GM23338 (cell line): ENCODE measurements at regions not wholly inside any gene's neighbourhood (a gene's known extent, or its start where the extent isn't known, plus 50 kb on each side); places are given as distances from the start of the nearest gene placed in this dataset.

Experiments
- ATAC-seq: fragments of 200-7000 bp; cut with Tn5 transposase; 3 replicates; pipeline ENCODE4 v1.9.1; 2020
- DNase-seq: peaks from one replicate; pipeline ENCODE4 v3.0.0-alpha.2; 2015; ENCODE audit warnings: low spot score
- H2AFZ ChIP-seq: fragments of 200-600 bp; sonication (generic); 2 replicates; pipeline ENCODE4 v1.8.0; 2016; ENCODE audit warnings: antibody characterized with exemption, mild to moderate bottlenecking, moderate library complexity
- H3F3A ChIP-seq: fragments of 200-600 bp; sonication (generic); replicated peaks from 2 replicates; pipeline ENCODE4 v1.8.0; 2017; ENCODE audit warnings: antibody characterized with exemption, mixed run types, low read depth
- H3K27ac ChIP-seq: fragments of 200-600 bp; sonication (generic); 2 replicates; pipeline ENCODE4 v1.6.1; 2016; ENCODE audit warnings: low read depth
- H3K27me3 ChIP-seq: fragments of 200-600 bp; sonication (generic); 2 replicates; pipeline ENCODE4 v1.8.0; 2016; ENCODE audit warnings: mild to moderate bottlenecking, mixed run types, moderate library complexity; ENCODE audit not compliant: insufficient read depth
- H3K36me3 ChIP-seq: fragments of 200-600 bp; sonication (generic); 2 replicates; pipeline ENCODE4 v1.8.0; 2016; ENCODE audit warnings: mild to moderate bottlenecking; ENCODE audit not compliant: insufficient read depth
- H3K4me1 ChIP-seq: fragments of 200-600 bp; sonication (generic); 2 replicates; pipeline ENCODE4 v1.8.0; 2016; ENCODE audit warnings: mild to moderate bottlenecking, moderate library complexity; ENCODE audit not compliant: insufficient read depth
- H3K4me2 ChIP-seq: fragments of 200-600 bp; sonication (generic); 2 replicates; pipeline ENCODE4 v1.7.1; 2017; ENCODE audit warnings: mixed run types
- H3K4me3 ChIP-seq: fragments of 200-600 bp; sonication (generic); 2 replicates; pipeline ENCODE4 v1.6.1; 2016; ENCODE audit warnings: mixed run types
- H3K79me2 ChIP-seq: fragments of 200-600 bp; sonication (generic); replicated peaks from 2 replicates; pipeline ENCODE4 v1.8.0; 2017; ENCODE audit warnings: mild to moderate bottlenecking; ENCODE audit not compliant: insufficient read depth
- H3K9me2 ChIP-seq: fragments of 200-600 bp; sonication (generic); 2 replicates; pipeline ENCODE4 v1.8.0; 2017; ENCODE audit not compliant: insufficient read depth
- H4K20me1 ChIP-seq: fragments of 200-600 bp; sonication (generic); replicated peaks from 2 replicates; pipeline ENCODE4 v1.8.0; 2017; ENCODE audit warnings: mild to moderate bottlenecking; ENCODE audit not compliant: insufficient read depth
- H3K27ac Mint-ChIP-seq: 2 replicates; pipeline ENCODE4 v1.8.0; 2020; ENCODE audit warnings: inconsistent platforms, mild to moderate bottlenecking, moderate library complexity, mixed read lengths
- H3K27me3 Mint-ChIP-seq: 3 replicates; pipeline ENCODE4 v1.8.0; 2022; ENCODE audit warnings: low read depth, mild to moderate bottlenecking, moderate library complexity, mixed read lengths, inconsistent platforms; ENCODE audit not compliant: insufficient read depth, poor library complexity
- H3K36me3 Mint-ChIP-seq: 3 replicates; pipeline ENCODE4 v1.8.0; 2021; ENCODE audit warnings: low read depth, mild to moderate bottlenecking, inconsistent platforms, moderate library complexity, mixed read lengths
- H3K4me1 Mint-ChIP-seq: 3 replicates; pipeline ENCODE4 v1.8.0; 2020; ENCODE audit warnings: mild to moderate bottlenecking, inconsistent platforms, mixed read lengths
- H3K4me3 Mint-ChIP-seq: 3 replicates; pipeline ENCODE4 v1.8.0; 2021; ENCODE audit warnings: moderate library complexity, mild to moderate bottlenecking, inconsistent platforms, mixed read lengths
- H3K9me3 Mint-ChIP-seq: 3 replicates; pipeline ENCODE4 v1.8.0; 2020; ENCODE audit warnings: moderate library complexity, mild to moderate bottlenecking, inconsistent platforms, mixed read lengths
- CREB1 ChIP-seq: fragments of 250-450 bp; sonication (Bioruptor Pico); IDR thresholded peaks from 2 replicates; pipeline ENCODE4 v1.5.0; 2020; ENCODE audit warnings: low read depth, mild to moderate bottlenecking, moderate library complexity
- EZH2 ChIP-seq: fragments of 200-600 bp; sonication (generic); IDR thresholded peaks from one replicate; pipeline ENCODE4 v1.8.0; 2017; ENCODE audit warnings: antibody characterized with exemption, mild to moderate bottlenecking, low read depth; ENCODE audit not compliant: unreplicated experiment
- EZH2phosphoT487 ChIP-seq: fragments of 200-600 bp; sonication (generic); IDR thresholded peaks from one replicate; pipeline ENCODE4 v1.8.1; 2018; ENCODE audit warnings: antibody characterized with exemption; ENCODE audit not compliant: unreplicated experiment
- JUNB ChIP-seq: IDR thresholded peaks from one replicate; pipeline ENCODE4 v1.6.1; 2016; ENCODE audit warnings: antibody characterized with exemption; ENCODE audit not compliant: unreplicated experiment
- NANOG ChIP-seq: IDR thresholded peaks from 2 replicates; pipeline ENCODE4 v1.6.1; 2016; ENCODE audit warnings: antibody characterized with exemption, borderline replicate concordance
- POLR2AphosphoS5 ChIP-seq: IDR thresholded peaks from 2 replicates; pipeline ENCODE4 v1.6.1; 2016; ENCODE audit warnings: antibody characterized with exemption, low read depth
- STAT1 ChIP-seq: IDR thresholded peaks from one replicate; pipeline ENCODE4 v1.6.1; 2016; ENCODE audit warnings: antibody characterized with exemption; ENCODE audit not compliant: unreplicated experiment
- ZNF114 ChIP-seq: fragments of 250-450 bp; sonication (Bioruptor Pico); IDR thresholded peaks from 2 replicates; pipeline ENCODE4 v1.5.0; 2020; ENCODE audit warnings: mild to moderate bottlenecking, moderate library complexity
- ZNF331 ChIP-seq: fragments of 250-450 bp; sonication (Bioruptor Pico); IDR thresholded peaks from 2 replicates; pipeline ENCODE4 v1.5.0; 2020; ENCODE audit warnings: low read depth, mild to moderate bottlenecking, moderate library complexity
- TF ChIP-seq, protein P1 (sequence below): IDR thresholded peaks from 2 replicates; pipeline ENCODE4 v1.6.1; 2016; ENCODE audit warnings: antibody characterized with exemption
- TF ChIP-seq, protein P2 (sequence below): IDR thresholded peaks from one replicate; pipeline ENCODE4 v1.6.1; 2018; ENCODE audit warnings: antibody characterized with exemption; ENCODE audit not compliant: unreplicated experiment
- TF ChIP-seq, protein P3 (sequence below): fragments of 250-450 bp; sonication (Bioruptor Pico); IDR thresholded peaks from 2 replicates; pipeline ENCODE4 v1.5.0; 2020; ENCODE audit warnings: mild to moderate bottlenecking, moderate library complexity
- TF ChIP-seq, protein P4 (sequence below), 2 experiments: fragments of 200-600 bp in 1 of 2; sonication (generic) in 1 of 2; conservative IDR thresholded peaks; 2 replicates each; pipeline versions ENCODE4 v1.5.1 to v1.6.1; 2016 to 2017; ENCODE audit warnings: antibody characterized with exemption in 2 of 2, low read depth in 2 of 2, mild to moderate bottlenecking in 2 of 2, moderate library complexity in 1 of 2

DNA sequence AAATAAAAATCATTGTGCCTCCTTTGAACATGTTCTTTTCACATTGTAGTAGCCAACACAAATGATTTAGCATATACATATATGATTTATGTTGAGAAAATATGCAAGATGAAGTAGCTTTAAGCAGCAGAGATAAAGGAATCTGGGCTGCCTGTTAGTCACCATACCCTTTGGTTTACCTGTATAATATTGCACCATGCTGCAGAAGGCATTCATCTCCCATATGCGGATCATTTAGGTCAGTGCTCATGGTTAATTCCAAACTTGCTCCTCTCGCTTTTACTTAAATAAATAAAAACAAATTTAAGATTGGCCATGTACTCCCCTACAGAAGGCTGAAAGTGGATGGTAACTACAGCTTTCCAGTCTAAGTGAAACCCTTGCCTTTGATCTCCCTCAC lies 86.7 kb upstream of the TBL1XR1 start:
- TF ChIP-seq, protein P1, sequence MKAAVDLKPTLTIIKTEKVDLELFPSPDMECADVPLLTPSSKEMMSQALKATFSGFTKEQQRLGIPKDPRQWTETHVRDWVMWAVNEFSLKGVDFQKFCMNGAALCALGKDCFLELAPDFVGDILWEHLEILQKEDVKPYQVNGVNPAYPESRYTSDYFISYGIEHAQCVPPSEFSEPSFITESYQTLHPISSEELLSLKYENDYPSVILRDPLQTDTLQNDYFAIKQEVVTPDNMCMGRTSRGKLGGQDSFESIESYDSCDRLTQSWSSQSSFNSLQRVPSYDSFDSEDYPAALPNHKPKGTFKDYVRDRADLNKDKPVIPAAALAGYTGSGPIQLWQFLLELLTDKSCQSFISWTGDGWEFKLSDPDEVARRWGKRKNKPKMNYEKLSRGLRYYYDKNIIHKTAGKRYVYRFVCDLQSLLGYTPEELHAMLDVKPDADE, result no peak
- TF ChIP-seq JUNB (no peak), EZH2phosphoT487 (no peak), ZNF331 (CRISPR knock-in tag) (no peak), NANOG (no peak), ZNF114 (CRISPR knock-in tag) (no peak), EZH2 (no peak), STAT1 (no peak), POLR2AphosphoS5 (no peak), CREB1 (CRISPR knock-in tag) (no peak)
- TF ChIP-seq, protein P2, sequence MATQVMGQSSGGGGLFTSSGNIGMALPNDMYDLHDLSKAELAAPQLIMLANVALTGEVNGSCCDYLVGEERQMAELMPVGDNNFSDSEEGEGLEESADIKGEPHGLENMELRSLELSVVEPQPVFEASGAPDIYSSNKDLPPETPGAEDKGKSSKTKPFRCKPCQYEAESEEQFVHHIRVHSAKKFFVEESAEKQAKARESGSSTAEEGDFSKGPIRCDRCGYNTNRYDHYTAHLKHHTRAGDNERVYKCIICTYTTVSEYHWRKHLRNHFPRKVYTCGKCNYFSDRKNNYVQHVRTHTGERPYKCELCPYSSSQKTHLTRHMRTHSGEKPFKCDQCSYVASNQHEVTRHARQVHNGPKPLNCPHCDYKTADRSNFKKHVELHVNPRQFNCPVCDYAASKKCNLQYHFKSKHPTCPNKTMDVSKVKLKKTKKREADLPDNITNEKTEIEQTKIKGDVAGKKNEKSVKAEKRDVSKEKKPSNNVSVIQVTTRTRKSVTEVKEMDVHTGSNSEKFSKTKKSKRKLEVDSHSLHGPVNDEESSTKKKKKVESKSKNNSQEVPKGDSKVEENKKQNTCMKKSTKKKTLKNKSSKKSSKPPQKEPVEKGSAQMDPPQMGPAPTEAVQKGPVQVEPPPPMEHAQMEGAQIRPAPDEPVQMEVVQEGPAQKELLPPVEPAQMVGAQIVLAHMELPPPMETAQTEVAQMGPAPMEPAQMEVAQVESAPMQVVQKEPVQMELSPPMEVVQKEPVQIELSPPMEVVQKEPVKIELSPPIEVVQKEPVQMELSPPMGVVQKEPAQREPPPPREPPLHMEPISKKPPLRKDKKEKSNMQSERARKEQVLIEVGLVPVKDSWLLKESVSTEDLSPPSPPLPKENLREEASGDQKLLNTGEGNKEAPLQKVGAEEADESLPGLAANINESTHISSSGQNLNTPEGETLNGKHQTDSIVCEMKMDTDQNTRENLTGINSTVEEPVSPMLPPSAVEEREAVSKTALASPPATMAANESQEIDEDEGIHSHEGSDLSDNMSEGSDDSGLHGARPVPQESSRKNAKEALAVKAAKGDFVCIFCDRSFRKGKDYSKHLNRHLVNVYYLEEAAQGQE, result no peak
- TF ChIP-seq, protein P3, sequence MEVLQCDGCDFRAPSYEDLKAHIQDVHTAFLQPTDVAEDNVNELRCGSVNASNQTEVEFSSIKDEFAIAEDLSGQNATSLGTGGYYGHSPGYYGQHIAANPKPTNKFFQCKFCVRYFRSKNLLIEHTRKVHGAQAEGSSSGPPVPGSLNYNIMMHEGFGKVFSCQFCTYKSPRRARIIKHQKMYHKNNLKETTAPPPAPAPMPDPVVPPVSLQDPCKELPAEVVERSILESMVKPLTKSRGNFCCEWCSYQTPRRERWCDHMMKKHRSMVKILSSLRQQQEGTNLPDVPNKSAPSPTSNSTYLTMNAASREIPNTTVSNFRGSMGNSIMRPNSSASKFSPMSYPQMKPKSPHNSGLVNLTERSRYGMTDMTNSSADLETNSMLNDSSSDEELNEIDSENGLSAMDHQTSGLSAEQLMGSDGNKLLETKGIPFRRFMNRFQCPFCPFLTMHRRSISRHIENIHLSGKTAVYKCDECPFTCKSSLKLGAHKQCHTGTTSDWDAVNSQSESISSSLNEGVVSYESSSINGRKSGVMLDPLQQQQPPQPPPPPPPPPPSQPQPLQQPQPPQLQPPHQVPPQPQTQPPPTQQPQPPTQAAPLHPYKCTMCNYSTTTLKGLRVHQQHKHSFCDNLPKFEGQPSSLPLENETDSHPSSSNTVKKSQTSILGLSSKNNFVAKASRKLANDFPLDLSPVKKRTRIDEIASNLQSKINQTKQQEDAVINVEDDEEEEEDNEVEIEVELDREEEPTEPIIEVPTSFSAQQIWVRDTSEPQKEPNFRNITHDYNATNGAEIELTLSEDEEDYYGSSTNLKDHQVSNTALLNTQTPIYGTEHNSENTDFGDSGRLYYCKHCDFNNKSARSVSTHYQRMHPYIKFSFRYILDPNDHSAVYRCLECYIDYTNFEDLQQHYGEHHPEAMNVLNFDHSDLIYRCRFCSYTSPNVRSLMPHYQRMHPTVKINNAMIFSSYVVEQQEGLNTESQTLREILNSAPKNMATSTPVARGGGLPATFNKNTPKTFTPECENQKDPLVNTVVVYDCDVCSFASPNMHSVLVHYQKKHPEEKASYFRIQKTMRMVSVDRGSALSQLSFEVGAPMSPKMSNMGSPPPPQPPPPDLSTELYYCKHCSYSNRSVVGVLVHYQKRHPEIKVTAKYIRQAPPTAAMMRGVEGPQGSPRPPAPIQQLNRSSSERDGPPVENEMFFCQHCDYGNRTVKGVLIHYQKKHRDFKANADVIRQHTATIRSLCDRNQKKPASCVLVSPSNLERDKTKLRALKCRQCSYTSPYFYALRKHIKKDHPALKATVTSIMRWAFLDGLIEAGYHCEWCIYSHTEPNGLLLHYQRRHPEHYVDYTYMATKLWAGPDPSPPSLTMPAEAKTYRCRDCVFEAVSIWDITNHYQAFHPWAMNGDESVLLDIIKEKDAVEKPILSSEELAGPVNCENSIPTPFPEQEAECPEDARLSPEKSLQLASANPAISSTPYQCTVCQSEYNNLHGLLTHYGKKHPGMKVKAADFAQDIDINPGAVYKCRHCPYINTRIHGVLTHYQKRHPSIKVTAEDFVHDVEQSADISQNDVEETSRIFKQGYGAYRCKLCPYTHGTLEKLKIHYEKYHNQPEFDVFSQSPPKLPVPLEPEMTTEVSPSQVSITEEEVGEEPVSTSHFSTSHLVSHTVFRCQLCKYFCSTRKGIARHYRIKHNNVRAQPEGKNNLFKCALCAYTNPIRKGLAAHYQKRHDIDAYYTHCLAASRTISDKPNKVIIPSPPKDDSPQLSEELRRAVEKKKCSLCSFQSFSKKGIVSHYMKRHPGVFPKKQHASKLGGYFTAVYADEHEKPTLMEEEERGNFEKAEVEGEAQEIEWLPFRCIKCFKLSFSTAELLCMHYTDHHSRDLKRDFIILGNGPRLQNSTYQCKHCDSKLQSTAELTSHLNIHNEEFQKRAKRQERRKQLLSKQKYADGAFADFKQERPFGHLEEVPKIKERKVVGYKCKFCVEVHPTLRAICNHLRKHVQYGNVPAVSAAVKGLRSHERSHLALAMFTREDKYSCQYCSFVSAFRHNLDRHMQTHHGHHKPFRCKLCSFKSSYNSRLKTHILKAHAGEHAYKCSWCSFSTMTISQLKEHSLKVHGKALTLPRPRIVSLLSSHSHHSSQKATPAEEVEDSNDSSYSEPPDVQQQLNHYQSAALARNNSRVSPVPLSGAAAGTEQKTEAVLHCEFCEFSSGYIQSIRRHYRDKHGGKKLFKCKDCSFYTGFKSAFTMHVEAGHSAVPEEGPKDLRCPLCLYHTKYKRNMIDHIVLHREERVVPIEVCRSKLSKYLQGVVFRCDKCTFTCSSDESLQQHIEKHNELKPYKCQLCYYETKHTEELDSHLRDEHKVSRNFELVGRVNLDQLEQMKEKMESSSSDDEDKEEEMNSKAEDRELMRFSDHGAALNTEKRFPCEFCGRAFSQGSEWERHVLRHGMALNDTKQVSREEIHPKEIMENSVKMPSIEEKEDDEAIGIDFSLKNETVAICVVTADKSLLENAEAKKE (CRISPR knock-in tag), result no peak
- TF ChIP-seq, protein P4, sequence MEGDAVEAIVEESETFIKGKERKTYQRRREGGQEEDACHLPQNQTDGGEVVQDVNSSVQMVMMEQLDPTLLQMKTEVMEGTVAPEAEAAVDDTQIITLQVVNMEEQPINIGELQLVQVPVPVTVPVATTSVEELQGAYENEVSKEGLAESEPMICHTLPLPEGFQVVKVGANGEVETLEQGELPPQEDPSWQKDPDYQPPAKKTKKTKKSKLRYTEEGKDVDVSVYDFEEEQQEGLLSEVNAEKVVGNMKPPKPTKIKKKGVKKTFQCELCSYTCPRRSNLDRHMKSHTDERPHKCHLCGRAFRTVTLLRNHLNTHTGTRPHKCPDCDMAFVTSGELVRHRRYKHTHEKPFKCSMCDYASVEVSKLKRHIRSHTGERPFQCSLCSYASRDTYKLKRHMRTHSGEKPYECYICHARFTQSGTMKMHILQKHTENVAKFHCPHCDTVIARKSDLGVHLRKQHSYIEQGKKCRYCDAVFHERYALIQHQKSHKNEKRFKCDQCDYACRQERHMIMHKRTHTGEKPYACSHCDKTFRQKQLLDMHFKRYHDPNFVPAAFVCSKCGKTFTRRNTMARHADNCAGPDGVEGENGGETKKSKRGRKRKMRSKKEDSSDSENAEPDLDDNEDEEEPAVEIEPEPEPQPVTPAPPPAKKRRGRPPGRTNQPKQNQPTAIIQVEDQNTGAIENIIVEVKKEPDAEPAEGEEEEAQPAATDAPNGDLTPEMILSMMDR (conservative IDR thresholded peaks at IDR 0.05; ENCODE audit: low read depth in 2 of 2), result no peak
- H3K27me3 Mint-ChIP-seq, result peaks cover 14% of the 10 kb centered on the region
- Histone ChIP-seq H3K4me2 (no peak overlapping the region), H3K9me2 (no peaks in the 10 kb centered on the region; the same call in 1 of the 2 replicates), H3K27me3 (no peaks in the 10 kb centered on the region), H3K27ac (no peak overlapping the region), H3K79me2 (no peaks in the 10 kb centered on the region), H4K20me1 (no peaks in the 10 kb centered on the region), H3K4me1 (peaks cover 45% of the 10 kb centered on the region), H3K4me3 (no peak overlapping the region), H2AFZ (no peak overlapping the region), H3K36me3 (no peaks in the 10 kb centered on the region; the same call in 1 of the 2 replicates), H3F3A (no peaks in the 10 kb centered on the region)
- H3K27ac Mint-ChIP-seq, result no peak overlapping the region
- no peak; the same call in 2 of the 3 replicates for ATAC-seq
- DNase-seq, result no peak
- H3K36me3 Mint-ChIP-seq, result no peaks in the 10 kb centered on the region; the same call in 2 of the 3 replicates
- H3K4me3 Mint-ChIP-seq, result peak overlapping the region; percentile 12; the same call in 2 of the 3 replicates
- peaks cover 50% of the 10 kb centered on the region for H3K4me1 Mint-ChIP-seq
- H3K9me3 Mint-ChIP-seq, result peaks cover 5% of the 10 kb centered on the region; the same call in 2 of the 3 replicates
